ENCODE measurements at regions not wholly inside any gene's neighbourhood (a gene's known extent, or its start where the extent isn't known, plus 50 kb on each side); places are given as distances from the start of the nearest gene placed in this dataset.
"Not testable (repeated sequence)": the region's sequence is repeated elsewhere in the genome, so short reads cannot be mapped to it uniquely, and the experiment has no call there.

GRCh38 chr1:146530958-146531357, 302.1 kb upstream of the NOTCH2NLA start:
- not testable (repeated sequence) for TF ChIP-seq CTCF (IDR thresholded peaks at IDR 0.05); EZH2 (IDR thresholded peaks at IDR 0.05; ENCODE audit: borderline replicate concordance, insufficient read depth, low read depth, low read length, poor library complexity, severe bottlenecking)

Measured in B cell (primary cell).